Posterior vena cava (tissue), 2 donors: ENCODE measurements at regions not wholly inside any gene's neighbourhood (a gene's known extent, or its start where the extent isn't known, plus 50 kb on each side); places are given as distances from the start of the nearest gene placed in this dataset.
"Not testable (repeated sequence)": the region's sequence is repeated elsewhere in the genome, so short reads cannot be mapped to it uniquely, and the experiment has no call there.

Experiments used
- DNase-seq: peaks from one replicate; pipeline ENCODE4 v3.0.0-alpha.2; 2020; ENCODE audit warnings: low spot score
- intact Hi-C, 2 donors: fragments of 100-400 bp; cut with DNase I; formaldehyde crosslinking; loops; one replicate each; pipeline versions ENCODE4 v1.14.1 to v1.14.2; 2022 to 2023
- donor health status: DM: yes; HTN: yes; CAD: no.
- donor health status: DM: yes; HTN: yes; CAD: no.

GRCh38 chr12:68387338-68387737, 55.2 kb upstream of the MDM1 start:
- no peak for DNase-seq
- intact Hi-C loops, result no loop called here

- intact Hi-C loops, result no loop called here
- no peak for DNase-seq
These were observed 57.1 kb upstream of the MDM1 start for GRCh38 chr12:68389305-68389704.

GRCh38 chr12:68391937-68392336, 59.8 kb upstream of the MDM1 start:
- intact Hi-C loops, result no loop called here
- no peak for DNase-seq

GRCh38 chr12:68392376-68392775, 60.2 kb upstream of the MDM1 start:
- DNase-seq, result no peak
- intact Hi-C loops, result no loop called here

- intact Hi-C loops, result no loop called here
- no peak for DNase-seq
These were observed 61.3 kb upstream of the MDM1 start for GRCh38 chr12:68393417-68393816.

DNA sequence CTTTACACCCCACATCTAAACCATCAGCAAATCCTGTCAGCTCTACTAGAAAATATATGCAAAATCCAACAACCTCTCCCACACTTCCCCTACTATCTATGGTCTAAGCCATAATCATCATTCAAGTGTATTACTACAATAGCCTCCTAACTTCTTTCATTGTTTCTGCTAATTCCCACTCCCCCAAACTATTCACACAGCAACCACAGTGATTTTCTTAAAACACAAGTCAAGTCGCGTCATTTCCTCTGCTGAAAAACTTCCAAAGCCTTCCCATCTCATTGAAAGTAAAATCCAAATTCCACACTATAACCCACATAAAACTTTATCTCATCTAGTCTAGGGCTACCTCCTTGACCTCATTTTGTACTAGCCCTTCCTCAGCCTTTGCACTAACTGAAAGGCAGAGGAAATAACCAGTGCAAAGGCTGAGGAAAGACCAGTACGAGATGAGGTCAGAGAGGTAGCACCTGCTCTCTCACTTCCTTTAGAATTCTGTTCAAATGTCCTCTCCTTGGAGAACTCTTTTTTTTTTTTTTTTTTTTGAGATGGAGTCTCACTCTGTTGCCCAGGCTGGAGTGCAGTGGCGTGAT, 65.5 kb upstream of the MDM1 start:
- intact Hi-C loops, result no loop called here

DNA sequence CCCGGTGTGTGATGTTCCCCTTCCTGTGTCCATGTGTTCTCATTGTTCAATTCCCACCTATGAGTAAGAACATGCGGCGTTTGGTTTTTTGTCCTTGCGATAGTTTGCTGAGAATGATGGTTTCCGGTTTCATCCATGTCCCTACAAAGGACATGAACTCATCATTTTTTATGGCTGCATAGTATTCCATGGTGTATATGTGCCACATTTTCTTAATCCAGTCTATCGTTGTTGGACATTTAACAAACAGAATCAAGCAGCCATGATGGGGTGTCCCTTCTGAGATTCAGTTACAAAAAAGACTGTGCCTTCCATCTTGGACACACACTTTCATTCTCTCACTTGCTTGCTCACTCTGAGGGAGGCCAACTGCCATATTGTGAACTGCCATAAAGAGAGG, 66.5 kb upstream of the MDM1 start:
- intact Hi-C loops, DNase-seq: not testable (repeated sequence)

More for the DNA sequence above, 65.5 kb upstream of the MDM1 start:
- DNase-seq, result no peak

DNA sequence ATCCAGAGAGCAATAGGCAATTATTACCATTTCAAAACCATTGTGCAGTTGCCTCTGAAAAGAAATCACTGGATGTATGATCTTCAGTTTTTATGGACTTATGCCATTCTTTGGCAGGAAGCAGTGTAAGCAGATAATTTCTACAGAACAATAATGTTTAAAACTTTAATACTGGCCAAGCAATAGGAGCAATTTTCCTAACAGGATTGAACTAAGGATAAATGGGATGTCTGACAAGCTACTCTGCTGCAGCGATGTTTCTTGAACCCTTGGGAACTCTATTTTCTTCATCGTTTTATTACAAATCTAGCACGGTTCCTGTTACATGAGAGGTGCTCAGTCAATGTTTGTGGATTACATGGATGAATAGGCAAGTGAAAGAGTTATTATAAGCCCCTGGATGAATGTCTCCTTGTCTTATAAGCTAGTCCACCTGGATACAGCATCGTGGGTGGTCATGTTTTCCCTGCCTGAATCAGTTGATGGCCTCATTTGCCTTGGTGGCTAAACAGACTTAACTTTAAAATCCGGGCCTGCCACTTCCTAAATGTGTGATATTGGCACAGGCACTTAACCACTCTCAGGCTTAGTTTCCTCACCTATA, 68.2 kb upstream of the MDM1 start:
- intact Hi-C loops, result no loop called here
- DNase-seq, result no peak

DNA sequence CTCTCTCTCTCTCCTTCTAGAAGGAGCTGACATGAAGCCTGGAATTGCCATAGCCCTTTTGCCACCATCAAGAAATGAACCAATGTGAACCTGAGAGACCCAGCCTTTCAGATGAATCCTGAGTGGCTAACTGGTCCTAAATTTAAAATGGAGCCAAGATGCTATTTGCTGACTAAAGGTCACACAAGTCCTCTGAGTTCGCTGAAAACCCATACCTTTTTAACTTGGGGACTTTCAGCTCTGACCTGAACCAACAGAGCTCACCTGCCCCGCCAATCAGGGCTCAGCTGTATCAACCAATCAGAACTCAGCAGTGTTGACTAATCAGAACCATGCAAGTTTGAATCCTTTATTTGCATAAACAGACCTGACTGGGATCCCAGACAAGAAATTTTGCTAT, 70.3 kb upstream of the MDM1 start:
- intact Hi-C loops, result no loop called here
- DNase-seq, result no peak

- intact Hi-C loops, result no loop called here
These were observed 71.1 kb upstream of the MDM1 start for GRCh38 chr12:68403296-68403695.

DNA sequence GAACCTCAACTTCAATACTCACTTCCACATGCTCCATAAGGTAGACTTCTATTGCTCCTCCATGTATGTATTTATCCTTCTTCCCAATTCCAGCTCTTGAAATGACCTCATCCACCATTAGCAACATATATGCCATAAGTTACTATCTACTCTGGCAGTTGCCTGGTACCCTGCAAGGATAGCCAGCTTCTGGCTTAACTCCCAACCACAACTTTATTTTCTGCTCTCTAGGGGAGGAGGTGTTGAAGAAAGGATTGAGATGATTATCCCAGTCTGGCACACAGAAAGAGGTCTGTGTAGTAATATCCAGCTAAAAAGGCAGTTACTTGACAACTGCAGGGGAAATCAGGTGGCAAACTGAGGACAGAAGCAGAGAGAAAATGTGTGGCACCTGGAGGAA, 71.5 kb upstream of the MDM1 start:
- intact Hi-C loops, result no loop called here
- DNase-seq, result no peak

More at GRCh38 chr12:68403296-68403695, 71.1 kb upstream of the MDM1 start:
- DNase-seq, result no peak

- intact Hi-C loops, result loop anchor here in 1 of 2 donors (5.0 kb wide), 1 partner anchor 43 kb away; no protein-coding TSS in a partner anchor
- no peak for DNase-seq
These were observed 73.2 kb upstream of the MDM1 start for GRCh38 chr12:68405343-68405781.

DNA sequence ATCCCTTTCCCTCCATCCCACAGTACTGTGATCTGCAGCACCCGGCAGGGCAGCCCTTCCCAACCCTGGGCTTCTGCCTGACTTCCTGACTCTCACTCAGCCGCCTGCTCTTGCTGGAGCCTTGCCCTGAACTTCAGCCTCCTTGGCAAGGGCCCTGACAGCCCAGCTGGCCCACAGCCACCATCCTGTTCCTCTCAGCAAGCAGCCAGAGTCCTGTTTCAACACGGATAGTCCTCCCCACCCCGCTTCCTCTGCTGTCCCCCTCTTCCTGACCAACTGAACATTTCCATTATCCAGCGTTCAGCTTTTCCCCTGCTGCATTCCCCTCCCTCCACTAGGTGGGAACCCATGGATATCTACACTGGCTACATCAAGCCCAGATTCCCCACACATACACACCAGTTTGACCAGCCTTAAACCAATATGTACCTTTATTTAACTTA, 74.0 kb upstream of the MDM1 start:
- peak; percentile 96 for DNase-seq
- intact Hi-C loops, result loop anchor here in 1 of 2 donors (5.0 kb wide), 1 partner anchor 44 kb away; no protein-coding TSS in a partner anchor

- intact Hi-C loops, result loop anchor here in 1 of 2 donors (5.0 kb wide), 1 partner anchor 45 kb away; no protein-coding TSS in a partner anchor
- no peak for DNase-seq
These were observed 74.7 kb upstream of the MDM1 start for GRCh38 chr12:68406911-68407310.

DNA sequence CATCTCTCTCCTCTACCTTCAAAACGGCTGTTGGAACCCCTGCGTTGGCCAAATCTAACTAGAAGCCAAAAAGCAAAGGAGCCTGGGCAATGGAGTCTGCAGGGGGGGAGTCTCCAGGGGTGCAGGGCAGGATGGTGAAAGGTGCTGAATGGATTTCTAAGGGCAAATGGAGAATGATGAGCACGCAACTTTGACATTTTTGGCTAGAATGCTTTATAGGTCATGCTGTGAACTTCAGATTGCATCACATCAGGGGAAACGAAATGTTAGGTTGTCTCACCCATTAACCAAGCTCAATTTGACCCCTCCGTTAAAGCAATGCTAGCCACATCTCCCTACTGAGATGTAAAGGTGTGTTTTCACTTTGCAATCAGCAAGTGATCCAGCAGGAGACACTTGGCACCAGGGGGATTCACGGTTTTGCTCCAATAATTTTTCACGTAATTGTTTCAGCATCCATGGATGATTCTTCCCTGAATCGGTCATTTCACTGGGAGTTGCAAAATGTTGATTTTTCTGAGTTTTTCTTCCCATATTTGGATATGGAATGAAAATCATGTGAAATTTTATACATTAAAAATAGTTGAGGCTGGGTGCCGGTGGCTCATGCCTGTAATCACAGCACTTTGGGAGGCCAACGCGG, 78.0 kb upstream of the MDM1 start:
- intact Hi-C loops, result no loop called here
- no peak for DNase-seq

DNA sequence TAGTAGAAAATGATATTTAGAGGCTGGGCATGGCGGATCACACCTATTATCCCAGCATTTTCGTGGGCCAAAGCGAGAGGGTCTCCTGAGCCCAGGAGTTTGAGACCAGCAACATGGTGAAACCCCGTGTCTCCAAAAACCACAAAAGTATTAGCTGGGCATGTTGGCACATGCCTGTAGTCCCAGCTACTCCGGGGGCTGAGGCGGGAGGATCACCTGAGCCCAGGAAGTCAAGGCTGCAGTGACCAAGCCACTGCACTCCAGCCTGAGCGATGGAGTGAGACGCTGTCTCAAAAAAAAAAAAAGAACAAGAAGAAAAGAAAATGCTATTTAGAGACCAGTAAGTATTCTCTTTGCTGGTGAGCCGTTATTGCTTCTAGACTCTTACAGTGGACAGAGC, 79.2 kb upstream of the MDM1 start:
- DNase-seq, result no peak
- intact Hi-C loops, result no loop called here

GRCh38 chr12:68414988-68415387, 82.8 kb upstream of the MDM1 start:
- DNase-seq, result no peak
- intact Hi-C loops, result no loop called here

GRCh38 chr12:68416350-68416749, 84.2 kb upstream of the MDM1 start:
- intact Hi-C loops, result no loop called here
- no peak for DNase-seq

GRCh38 chr12:68416826-68417225, 84.7 kb upstream of the MDM1 start:
- DNase-seq, result no peak
- intact Hi-C loops, result no loop called here

- intact Hi-C loops, result no loop called here
These were observed 85.9 kb upstream of the MDM1 start for GRCh38 chr12:68418137-68418460.

More at GRCh38 chr12:68418137-68418460, 85.9 kb upstream of the MDM1 start:
- DNase-seq, result no peak
